HEK293T (cell line): ENCODE measurements at regions not wholly inside any gene's neighbourhood (a gene's known extent, or its start where the extent isn't known, plus 50 kb on each side); places are given as distances from the start of the nearest gene placed in this dataset.

Experiments
- ARNT ChIP-seq: fragments of 450-650 bp; IDR thresholded peaks from 2 replicates; pipeline ENCODE4 v1.6.1; 2017; ENCODE audit warnings: mild to moderate bottlenecking
- BHLHE40 ChIP-seq: fragments of 450-650 bp; IDR thresholded peaks from 2 replicates; pipeline ENCODE4 v1.6.1; 2016; ENCODE audit warnings: mild to moderate bottlenecking, moderate library complexity, borderline replicate concordance
- CTBP1 ChIP-seq: fragments of 450-650 bp; IDR thresholded peaks from 2 replicates; pipeline ENCODE4 v1.6.1; 2016; ENCODE audit warnings: borderline replicate concordance
- ELF4 ChIP-seq: fragments of 450-650 bp; IDR thresholded peaks from 2 replicates; pipeline ENCODE4 v1.6.1; 2017; ENCODE audit warnings: antibody characterized with exemption
- FOXA1 ChIP-seq: fragments of 450-650 bp; IDR thresholded peaks from 2 replicates; pipeline ENCODE4 v1.6.1; 2016; ENCODE audit warnings: mild to moderate bottlenecking
- FOXK2 ChIP-seq: fragments of 450-650 bp; IDR thresholded peaks from 2 replicates; pipeline ENCODE4 v1.6.1; 2016; ENCODE audit warnings: mild to moderate bottlenecking
- FOXM1 ChIP-seq: fragments of 450-650 bp; IDR thresholded peaks from 2 replicates; pipeline ENCODE4 v1.6.1; 2017; ENCODE audit warnings: mild to moderate bottlenecking, borderline replicate concordance
- HDGF ChIP-seq: fragments of 450-650 bp; IDR thresholded peaks from 2 replicates; pipeline ENCODE4 v1.6.1; 2017; ENCODE audit warnings: antibody characterized with exemption, borderline replicate concordance
- L3MBTL2 ChIP-seq: fragments of 450-650 bp; conservative IDR thresholded peaks from 2 replicates; pipeline ENCODE4 v1.6.1; 2016; ENCODE audit warnings: mild to moderate bottlenecking
- PKNOX1 ChIP-seq: fragments of 450-650 bp; IDR thresholded peaks from 2 replicates; pipeline ENCODE4 v1.6.1; 2016
- SP1 ChIP-seq: fragments of 450-650 bp; IDR thresholded peaks from 2 replicates; pipeline ENCODE4 v1.6.1; 2017

- TF ChIP-seq SP1: no peak
- TF ChIP-seq HDGF: no peak
- no peak for TF ChIP-seq ELF4
- no peak for TF ChIP-seq FOXK2
- TF ChIP-seq CTBP1: no peak
- no peak for TF ChIP-seq BHLHE40
- no peak for TF ChIP-seq FOXA1
- no peak for TF ChIP-seq FOXM1
- TF ChIP-seq ARNT: no peak
- no peak for TF ChIP-seq L3MBTL2
- TF ChIP-seq PKNOX1: no peak
These were observed 202.9 kb upstream of the WWC1 start for GRCh38 chr5:168088410-168089173.
